ENCODE measurements at regions not wholly inside any gene's neighbourhood (a gene's known extent, or its start where the extent isn't known, plus 50 kb on each side); places are given as distances from the start of the nearest gene placed in this dataset.

- no peak for TF ChIP-seq CTCF (conservative IDR thresholded peaks at IDR 0.05; ENCODE audit: low read depth, low read length)
- TF ChIP-seq EZH2 (IDR thresholded peaks at IDR 0.05; ENCODE audit: low read length, unreplicated experiment), result no peak
- no peak for TF ChIP-seq EZH2phosphoT487 (IDR thresholded peaks at IDR 0.05; ENCODE audit: borderline replicate concordance, low read length)
These were observed 235.3 kb downstream of the PRDM2 start for GRCh38 chr1:13935336-13935735.
